Endodermal cell (in vitro differentiated cells): ENCODE measurements at regions not wholly inside any gene's neighbourhood (a gene's known extent, or its start where the extent isn't known, plus 50 kb on each side); places are given as distances from the start of the nearest gene placed in this dataset.

Experiments used
- DNase-seq: peaks from one replicate; pipeline ENCODE4 v3.0.0-alpha.2; 2017
- H3K27ac ChIP-seq: 2 replicates; pipeline ENCODE4 v1.5.1; 2013; ENCODE audit warnings: mild to moderate bottlenecking, low read depth, low read length, moderate library complexity
- H3K27me3 ChIP-seq: 2 replicates; pipeline ENCODE4 v1.6.1; 2013; ENCODE audit warnings: mild to moderate bottlenecking, low read length, moderate library complexity; ENCODE audit not compliant: insufficient read depth, control insufficient read depth, poor library complexity, severe bottlenecking
- H3K36me3 ChIP-seq: 2 replicates; pipeline ENCODE4 v1.7.0; 2013; ENCODE audit warnings: mild to moderate bottlenecking, low read length, moderate library complexity; ENCODE audit not compliant: control insufficient read depth, insufficient read depth
- H3K4me1 ChIP-seq: one replicate; pipeline ENCODE4 v1.7.0; 2013; ENCODE audit warnings: low read length; ENCODE audit not compliant: control insufficient read depth, insufficient read depth
- H3K4me3 ChIP-seq: 2 replicates; pipeline ENCODE4 v1.5.1; 2013; ENCODE audit warnings: mild to moderate bottlenecking, low read length, moderate library complexity
- H3K9ac ChIP-seq: 2 replicates; pipeline ENCODE4 v1.6.1; 2013; ENCODE audit warnings: mild to moderate bottlenecking, low read length, moderate library complexity; ENCODE audit not compliant: poor library complexity, severe bottlenecking; ENCODE audit errors: extremely low read depth
- H3K9me3 ChIP-seq: 2 replicates; pipeline ENCODE4 v1.6.1; 2013; ENCODE audit warnings: mild to moderate bottlenecking, low read length, moderate library complexity; ENCODE audit not compliant: control insufficient read depth
- H3K27ac Mint-ChIP-seq: 2 replicates; pipeline ENCODE4 v1.8.0; 2020; ENCODE audit warnings: mixed read lengths
- H3K27me3 Mint-ChIP-seq: 2 replicates; pipeline ENCODE4 v1.8.0; 2021; ENCODE audit warnings: mild to moderate bottlenecking, mixed read lengths; ENCODE audit not compliant: insufficient read depth
- H3K36me3 Mint-ChIP-seq: 2 replicates; pipeline ENCODE4 v1.8.0; 2020; ENCODE audit warnings: low read depth, mixed read lengths
- H3K4me1 Mint-ChIP-seq: 2 replicates; pipeline ENCODE4 v1.8.0; 2020; ENCODE audit warnings: mixed read lengths
- H3K4me3 Mint-ChIP-seq: 2 replicates; pipeline ENCODE4 v1.8.0; 2020; ENCODE audit warnings: mild to moderate bottlenecking, moderate library complexity, mixed read lengths
- H3K9me3 Mint-ChIP-seq: 2 replicates; pipeline ENCODE4 v1.8.0; 2020; ENCODE audit warnings: mild to moderate bottlenecking, mixed read lengths
- WGBS, 2 experiments: methylation state at CpG; one replicate each; pipeline versions ENCODE4 v1.1.5 to v1.1.7; 2013; ENCODE audit warnings: missing lambda C conversion rate in 2 of 2, mixed read lengths in 1 of 2; ENCODE audit not compliant: insufficient coverage in 1 of 2, insufficient read length in 1 of 2; 5-methylcytosine and 5-hydroxymethylcytosine counted together
- TF ChIP-seq, protein P1 (sequence below): fragments of 200-600 bp; sonication (generic); conservative IDR thresholded peaks from 2 replicates; pipeline ENCODE4 v1.5.0; 2021; ENCODE audit warnings: antibody characterized with exemption, mild to moderate bottlenecking

DNA sequence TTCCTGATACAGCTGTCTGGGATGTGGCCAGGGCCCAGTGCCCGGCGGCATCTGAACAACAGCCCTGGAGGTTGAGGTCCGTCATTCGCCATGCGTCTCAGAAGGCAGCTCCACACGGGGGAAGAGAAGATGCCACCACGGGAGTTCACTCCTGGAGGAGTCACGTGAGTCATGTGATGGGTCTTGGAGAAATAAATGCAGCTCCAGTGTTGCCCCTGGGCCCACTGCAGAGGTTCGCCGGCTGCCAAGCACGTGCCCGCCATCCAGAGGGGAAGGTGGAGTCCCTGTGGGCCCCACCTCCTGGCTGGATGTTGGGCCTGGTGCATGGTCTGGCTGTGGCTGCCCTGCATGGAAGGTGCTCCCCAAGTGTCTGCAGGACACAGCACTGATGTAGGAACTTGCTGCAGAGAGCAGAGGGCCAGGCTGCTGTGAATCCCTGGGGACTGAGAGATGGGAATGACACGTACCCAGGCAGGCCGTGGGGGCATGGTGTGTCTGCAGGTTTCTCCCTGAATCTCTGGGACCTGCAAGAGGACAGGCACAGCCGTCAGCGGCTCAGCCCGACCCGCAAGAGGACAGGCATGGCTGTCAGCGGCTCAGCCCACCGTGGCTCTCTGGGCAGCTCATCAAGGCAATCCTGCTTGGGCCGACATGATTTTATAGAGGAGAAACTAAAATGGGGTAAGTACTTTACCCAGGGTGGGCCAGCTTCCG is 418.3 kb upstream of the IRX4 start:
- Mint-ChIP-seq H3K36me3 (no peaks in the 10 kb centered on the region), H3K27ac (no peak overlapping the region), H3K4me3 (no peak overlapping the region), H3K9me3 (no peaks in the 10 kb centered on the region), H3K27me3 (peaks cover 3% of the 10 kb centered on the region), H3K4me1 (peaks cover 4% of the 10 kb centered on the region)
- Histone ChIP-seq H3K4me1 (no peaks in the 10 kb centered on the region), H3K4me3 (no peak overlapping the region), H3K9ac (no peak overlapping the region), H3K27ac (no peak overlapping the region), H3K9me3 (no peaks in the 10 kb centered on the region), H3K36me3 (no peaks in the 10 kb centered on the region), H3K27me3 (no peaks in the 10 kb centered on the region)
- WGBS, 2 experiments, result 93 to 100% methylated on average over 14 to 22 of the region's 22 CpGs
- TF ChIP-seq, protein P1, sequence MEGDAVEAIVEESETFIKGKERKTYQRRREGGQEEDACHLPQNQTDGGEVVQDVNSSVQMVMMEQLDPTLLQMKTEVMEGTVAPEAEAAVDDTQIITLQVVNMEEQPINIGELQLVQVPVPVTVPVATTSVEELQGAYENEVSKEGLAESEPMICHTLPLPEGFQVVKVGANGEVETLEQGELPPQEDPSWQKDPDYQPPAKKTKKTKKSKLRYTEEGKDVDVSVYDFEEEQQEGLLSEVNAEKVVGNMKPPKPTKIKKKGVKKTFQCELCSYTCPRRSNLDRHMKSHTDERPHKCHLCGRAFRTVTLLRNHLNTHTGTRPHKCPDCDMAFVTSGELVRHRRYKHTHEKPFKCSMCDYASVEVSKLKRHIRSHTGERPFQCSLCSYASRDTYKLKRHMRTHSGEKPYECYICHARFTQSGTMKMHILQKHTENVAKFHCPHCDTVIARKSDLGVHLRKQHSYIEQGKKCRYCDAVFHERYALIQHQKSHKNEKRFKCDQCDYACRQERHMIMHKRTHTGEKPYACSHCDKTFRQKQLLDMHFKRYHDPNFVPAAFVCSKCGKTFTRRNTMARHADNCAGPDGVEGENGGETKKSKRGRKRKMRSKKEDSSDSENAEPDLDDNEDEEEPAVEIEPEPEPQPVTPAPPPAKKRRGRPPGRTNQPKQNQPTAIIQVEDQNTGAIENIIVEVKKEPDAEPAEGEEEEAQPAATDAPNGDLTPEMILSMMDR, result no peak
- DNase-seq, result no peak

DNA sequence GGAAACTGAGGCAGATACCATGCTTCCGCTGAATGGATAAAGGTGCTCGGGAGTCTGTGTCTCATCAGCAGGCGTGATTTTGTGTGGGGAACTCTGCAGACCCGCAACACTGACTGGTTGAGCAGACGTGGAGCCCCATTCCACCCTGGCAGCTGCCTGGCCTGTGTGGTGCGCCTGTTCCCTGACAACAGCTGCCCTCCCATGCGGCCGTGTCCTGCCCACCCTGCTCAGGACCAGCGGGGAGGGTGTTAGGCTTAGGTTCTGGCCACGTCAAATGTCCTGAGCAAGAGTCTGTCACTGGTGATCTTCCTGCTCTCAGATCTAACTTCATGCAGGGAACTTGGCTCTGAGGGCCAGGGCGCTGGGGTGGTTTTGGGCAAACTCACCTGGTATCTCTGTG is 417.7 kb upstream of the IRX4 start:
- H3K36me3 ChIP-seq, result no peaks in the 10 kb centered on the region
- H3K9me3 ChIP-seq, result no peaks in the 10 kb centered on the region
- no peaks in the 10 kb centered on the region for H3K36me3 Mint-ChIP-seq
- no peak overlapping the region for H3K4me3 ChIP-seq
- H3K9ac ChIP-seq, result no peak overlapping the region
- TF ChIP-seq, protein P1, result no peak
- no peaks in the 10 kb centered on the region for H3K9me3 Mint-ChIP-seq
- peaks cover 4% of the 10 kb centered on the region for H3K4me1 Mint-ChIP-seq
- peaks cover 3% of the 10 kb centered on the region for H3K27me3 Mint-ChIP-seq
- H3K27ac ChIP-seq, result no peak overlapping the region
- WGBS, 2 experiments, result 91 to 100% methylated on average over 3 to 11 of the region's 11 CpGs
- H3K27ac Mint-ChIP-seq, result no peak overlapping the region
- no peaks in the 10 kb centered on the region for H3K27me3 ChIP-seq
- DNase-seq, result peak; percentile 24
- H3K4me1 ChIP-seq, result no peaks in the 10 kb centered on the region
- no peak overlapping the region for H3K4me3 Mint-ChIP-seq

DNA sequence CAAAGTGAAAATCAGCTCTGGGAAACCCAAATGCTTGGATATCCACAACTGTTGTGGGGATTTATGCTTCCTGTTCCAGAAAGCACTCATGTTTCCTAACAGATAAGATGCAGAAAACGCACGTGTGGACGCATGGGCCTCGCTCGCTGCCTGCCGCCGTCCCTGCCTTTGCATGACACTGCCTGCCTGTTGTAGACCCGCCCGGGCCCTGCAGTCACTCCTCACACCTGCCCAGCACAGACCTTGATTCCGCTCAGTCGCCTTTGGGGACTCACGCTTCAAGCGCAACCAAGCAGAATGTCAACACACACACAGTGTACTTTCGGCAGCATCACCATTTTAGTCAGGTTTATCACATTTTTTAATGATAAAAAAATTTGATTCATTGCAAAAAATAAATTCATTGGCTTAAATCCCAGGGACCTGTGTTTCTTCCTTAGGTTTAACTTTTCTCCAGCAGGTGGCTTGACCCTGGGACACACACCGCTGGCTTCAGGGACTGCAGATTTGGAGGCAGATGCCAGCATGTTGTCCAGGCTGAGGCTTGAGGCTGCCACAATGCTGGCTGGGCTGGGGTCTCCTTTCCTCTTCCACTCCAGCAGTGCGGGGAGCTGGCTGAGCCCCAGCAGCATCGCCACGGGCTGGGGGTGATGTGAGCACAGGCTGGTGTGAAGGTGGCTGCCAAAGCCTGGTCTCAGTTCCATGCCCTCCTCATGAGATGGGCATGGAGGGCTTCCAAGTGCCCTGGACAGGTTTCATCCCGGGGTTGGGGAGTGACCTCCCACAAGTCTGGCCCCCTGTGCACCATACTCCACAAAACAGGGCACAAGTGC is 416.9 kb upstream of the IRX4 start:
- H3K4me1 Mint-ChIP-seq, result peaks cover 4% of the 10 kb centered on the region
- Histone ChIP-seq H3K27me3 (no peaks in the 10 kb centered on the region), H3K9me3 (no peaks in the 10 kb centered on the region), H3K27ac (no peak overlapping the region), H3K9ac (no peak overlapping the region), H3K4me1 (no peaks in the 10 kb centered on the region), H3K36me3 (no peaks in the 10 kb centered on the region), H3K4me3 (no peak overlapping the region)
- DNase-seq, result peak; percentile 64
- no peak overlapping the region for H3K4me3 Mint-ChIP-seq
- TF ChIP-seq, protein P1, result peak; percentile 69
- H3K9me3 Mint-ChIP-seq, result no peaks in the 10 kb centered on the region
- no peak overlapping the region for H3K27ac Mint-ChIP-seq
- peaks cover 3% of the 10 kb centered on the region for H3K27me3 Mint-ChIP-seq
- H3K36me3 Mint-ChIP-seq, result no peaks in the 10 kb centered on the region
- 87 to 92% methylated on average over 13 to 19 of the region's 19 CpGs for WGBS, 2 experiments
